Left lung (tissue), 4 donors: ENCODE measurements at regions not wholly inside any gene's neighbourhood (a gene's known extent, or its start where the extent isn't known, plus 50 kb on each side); places are given as distances from the start of the nearest gene placed in this dataset.

ENCODE experiments used
- ATAC-seq: fragments of 200-7000 bp; cut with Tn5 transposase; one replicate; pipeline ENCODE4 v1.9.1; 2020; ENCODE audit warnings: moderate library complexity
- DNase-seq, 4 donors: peaks; one replicate each; pipeline ENCODE4 v3.0.0-alpha.2; 2013 to 2020
- H3K27ac ChIP-seq, 2 donors: fragments of 200-600 bp; sonication (generic) in 1 of 2; one replicate each; pipeline versions ENCODE4 v1.5.0 to v1.8.0; 2020 to 2021
- H3K27me3 ChIP-seq, 2 donors: fragments of 200-600 bp; sonication (generic) in 1 of 2; one replicate each; pipeline versions ENCODE4 v1.5.0 to v1.8.0; 2020 to 2021
- H3K36me3 ChIP-seq, 2 donors: fragments of 200-600 bp; sonication (generic) in 1 of 2; one replicate each; pipeline versions ENCODE4 v1.5.0 to v1.8.0; 2020 to 2021
- H3K4me1 ChIP-seq, 2 donors: fragments of 200-600 bp; one replicate each; pipeline ENCODE4 v1.8.0; 2021
- H3K4me3 ChIP-seq, 2 donors: fragments of 200-600 bp; sonication (generic) in 1 of 2; one replicate each; pipeline versions ENCODE4 v1.5.0 to v1.8.0; 2020 to 2021; ENCODE audit warnings: mild to moderate bottlenecking in 1 of 2
- H3K9me3 ChIP-seq, 2 donors: fragments of 200-600 bp; sonication (generic) in 1 of 2; one replicate each; pipeline versions ENCODE4 v1.5.0 to v1.8.0; 2020 to 2021
- intact Hi-C, 2 donors: fragments of 100-400 bp; cut with DNase I; formaldehyde crosslinking; loops; one replicate each; pipeline versions ENCODE4 v1.11.2 to v1.14.2; 2022
- TF ChIP-seq, protein P1 (sequence below), 2 donors: fragments of 200-600 bp; sonication (generic) in 1 of 2; IDR thresholded peaks; one replicate each; pipeline versions ENCODE4 v1.5.0 to v1.8.0; 2021; ENCODE audit warnings: antibody characterized with exemption in 2 of 2
- donor health status: DM: no; HTN: yes; CAD: no.
- donor health status: DM: no; HTN: no; CAD: no.

DNA sequence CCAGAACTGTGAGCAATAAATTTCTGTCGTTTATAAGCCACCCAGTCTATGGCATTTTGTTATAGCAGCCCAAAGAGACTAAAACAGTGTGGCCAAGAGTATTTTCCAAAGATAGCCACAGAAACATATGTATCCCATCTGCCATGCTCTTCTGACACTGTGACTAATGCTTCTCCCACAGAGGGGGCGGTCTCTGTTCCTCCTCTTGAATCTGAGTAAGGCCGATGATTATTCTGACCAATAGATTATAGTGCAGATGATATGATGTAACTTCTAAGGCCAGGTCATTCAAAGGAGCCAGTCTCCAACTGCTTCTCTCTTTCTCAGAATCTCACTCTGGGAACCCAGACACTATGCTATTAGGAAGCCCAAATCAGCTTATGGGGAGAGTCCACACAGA lies 570.7 kb downstream of the BCOR start:
- intact Hi-C loops: no loop called here
- TF ChIP-seq, protein P1, sequence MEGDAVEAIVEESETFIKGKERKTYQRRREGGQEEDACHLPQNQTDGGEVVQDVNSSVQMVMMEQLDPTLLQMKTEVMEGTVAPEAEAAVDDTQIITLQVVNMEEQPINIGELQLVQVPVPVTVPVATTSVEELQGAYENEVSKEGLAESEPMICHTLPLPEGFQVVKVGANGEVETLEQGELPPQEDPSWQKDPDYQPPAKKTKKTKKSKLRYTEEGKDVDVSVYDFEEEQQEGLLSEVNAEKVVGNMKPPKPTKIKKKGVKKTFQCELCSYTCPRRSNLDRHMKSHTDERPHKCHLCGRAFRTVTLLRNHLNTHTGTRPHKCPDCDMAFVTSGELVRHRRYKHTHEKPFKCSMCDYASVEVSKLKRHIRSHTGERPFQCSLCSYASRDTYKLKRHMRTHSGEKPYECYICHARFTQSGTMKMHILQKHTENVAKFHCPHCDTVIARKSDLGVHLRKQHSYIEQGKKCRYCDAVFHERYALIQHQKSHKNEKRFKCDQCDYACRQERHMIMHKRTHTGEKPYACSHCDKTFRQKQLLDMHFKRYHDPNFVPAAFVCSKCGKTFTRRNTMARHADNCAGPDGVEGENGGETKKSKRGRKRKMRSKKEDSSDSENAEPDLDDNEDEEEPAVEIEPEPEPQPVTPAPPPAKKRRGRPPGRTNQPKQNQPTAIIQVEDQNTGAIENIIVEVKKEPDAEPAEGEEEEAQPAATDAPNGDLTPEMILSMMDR (IDR thresholded peaks at IDR 0.05): no peak
- Histone ChIP-seq H3K36me3 (no peaks in the 10 kb centered on the region), H3K27ac (no peak overlapping the region), H3K4me1 (no peaks in the 10 kb centered on the region), H3K4me3 (no peak overlapping the region), H3K9me3 (no peaks in the 10 kb centered on the region), H3K27me3 (no peaks in the 10 kb centered on the region)
- DNase-seq: no peak
- no peak for ATAC-seq

DNA sequence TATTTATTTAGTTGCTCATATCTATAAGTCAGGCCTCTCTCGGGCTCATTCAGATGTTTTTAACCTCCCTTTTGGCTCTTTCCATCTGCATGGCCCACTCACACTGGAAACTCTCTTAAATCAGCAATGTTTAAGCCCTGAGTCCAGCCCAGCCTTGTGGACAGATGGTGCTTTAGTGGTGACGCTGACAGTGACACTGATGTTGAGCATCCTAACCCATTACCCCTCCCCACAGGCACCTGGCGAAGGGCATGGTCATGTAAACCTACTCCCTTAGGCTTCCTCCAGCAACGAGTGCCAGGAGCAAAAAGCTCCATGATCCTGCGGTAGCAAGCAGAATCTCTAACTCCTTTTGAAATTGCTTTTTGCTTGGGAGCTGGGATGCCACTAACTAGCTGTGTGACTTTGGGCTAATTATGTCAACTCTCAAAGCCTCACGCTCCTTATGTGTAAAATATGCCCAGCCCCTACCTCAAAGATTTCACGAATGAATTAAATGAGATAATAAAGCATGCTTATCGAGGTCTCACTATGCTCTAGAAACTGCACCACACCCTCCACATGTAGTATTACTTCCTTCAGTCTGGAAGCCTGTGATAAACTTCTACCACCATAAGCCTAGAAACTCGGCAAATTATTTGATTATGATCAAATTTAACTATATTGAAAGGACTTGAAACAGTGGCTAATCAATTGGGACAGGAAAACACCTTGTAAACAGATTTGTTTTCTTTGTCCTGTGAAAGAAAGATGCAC lies 569.4 kb downstream of the BCOR start:
- ATAC-seq (no peak), DNase-seq (no peak)
- Histone ChIP-seq H3K27me3 (no peaks in the 10 kb centered on the region), H3K4me1 (no peaks in the 10 kb centered on the region), H3K36me3 (no peaks in the 10 kb centered on the region), H3K9me3 (no peaks in the 10 kb centered on the region), H3K4me3 (no peak overlapping the region), H3K27ac (no peak overlapping the region)
- TF ChIP-seq, protein P1 (IDR thresholded peaks at IDR 0.05): no peak
- intact Hi-C loops: no loop called here

DNA sequence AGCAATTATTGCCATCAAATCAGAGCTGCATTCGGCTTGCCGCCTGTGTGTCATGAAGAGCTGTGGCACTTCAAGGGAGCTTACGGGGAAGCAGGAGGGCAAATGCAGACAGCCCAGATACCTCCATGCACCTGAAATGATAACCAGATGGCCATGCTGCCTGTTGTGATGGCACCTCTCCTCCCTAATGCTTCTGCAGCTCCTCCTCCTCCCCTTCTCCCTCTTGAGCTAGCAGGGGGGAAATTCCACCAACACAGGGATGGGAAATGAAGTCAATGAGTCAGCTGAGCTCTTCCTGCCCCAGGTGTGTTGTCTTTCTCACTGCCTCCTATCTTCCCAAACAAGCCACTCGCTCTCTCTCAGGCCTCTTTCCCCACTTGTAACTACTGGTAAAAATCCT lies 565.0 kb downstream of the BCOR start:
- Histone ChIP-seq H3K4me3 (no peak overlapping the region), H3K27ac (no peak overlapping the region), H3K36me3 (no peaks in the 10 kb centered on the region), H3K27me3 (no peaks in the 10 kb centered on the region), H3K9me3 (no peaks in the 10 kb centered on the region), H3K4me1 (no peaks in the 10 kb centered on the region)
- TF ChIP-seq, protein P1 (IDR thresholded peaks at IDR 0.05): no peak
- intact Hi-C loops: no loop called here
- DNase-seq (no peak), ATAC-seq (no peak)

DNA sequence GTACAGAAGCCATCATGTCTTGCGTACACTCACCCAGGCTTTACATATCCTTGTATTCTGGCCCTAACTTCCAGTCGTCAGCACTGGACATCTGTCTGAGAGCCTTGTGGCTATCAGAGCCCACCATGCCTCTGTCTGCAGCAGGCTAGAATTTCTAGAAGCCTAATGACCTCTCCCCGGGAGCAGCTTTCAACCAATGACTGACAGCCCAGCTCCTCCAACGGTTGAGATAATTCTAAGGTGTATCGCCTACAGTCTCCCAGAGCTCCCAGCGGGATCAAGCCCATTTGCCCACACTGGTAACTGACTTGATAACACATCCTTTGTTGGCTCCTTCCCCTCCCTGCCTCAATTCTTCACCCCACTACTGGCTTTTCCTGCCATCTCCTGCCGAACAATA lies 562.8 kb downstream of the BCOR start:
- Histone ChIP-seq H3K36me3 (no peaks in the 10 kb centered on the region), H3K27ac (no peak overlapping the region), H3K4me3 (no peak overlapping the region), H3K4me1 (no peaks in the 10 kb centered on the region), H3K9me3 (no peaks in the 10 kb centered on the region), H3K27me3 (no peaks in the 10 kb centered on the region)
- no peak for DNase-seq
- intact Hi-C loops: no loop called here
- TF ChIP-seq, protein P1 (IDR thresholded peaks at IDR 0.05): no peak
- ATAC-seq: no peak

DNA sequence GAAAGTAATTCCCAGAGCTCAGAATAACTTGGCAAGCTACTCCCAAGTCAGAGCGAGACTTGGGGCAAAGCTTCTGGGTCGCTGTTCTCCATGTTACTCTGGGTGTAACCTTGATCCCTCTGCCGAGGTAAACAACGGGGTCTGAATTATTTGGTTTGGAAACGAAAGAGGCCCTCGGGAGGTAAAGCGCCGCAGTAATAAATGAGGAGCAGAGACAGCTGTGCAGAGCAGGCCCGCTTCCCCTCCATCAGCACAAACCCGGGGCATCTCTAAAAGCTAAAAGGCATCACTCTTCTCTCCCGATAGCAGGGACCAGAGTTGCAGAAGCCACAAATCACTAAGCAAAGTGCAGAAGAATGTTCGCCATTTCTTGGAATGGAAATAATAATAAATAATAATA lies 561.5 kb downstream of the BCOR start:
- Histone ChIP-seq H3K4me3 (no peak overlapping the region), H3K27me3 (no peaks in the 10 kb centered on the region), H3K36me3 (no peaks in the 10 kb centered on the region), H3K4me1 (no peaks in the 10 kb centered on the region), H3K9me3 (no peaks in the 10 kb centered on the region), H3K27ac (no peak overlapping the region)
- DNase-seq (no peak), ATAC-seq (no peak)
- TF ChIP-seq, protein P1 (IDR thresholded peaks at IDR 0.05): no peak
- intact Hi-C loops: no loop called here
